Neural cell (in vitro differentiated cells): ENCODE measurements at regions not wholly inside any gene's neighbourhood (a gene's known extent, or its start where the extent isn't known, plus 50 kb on each side); places are given as distances from the start of the nearest gene placed in this dataset.

ENCODE experiments used
- H2AFZ ChIP-seq: fragments of 200-600, 300-800 bp; sonication (generic), shearing (Covaris generic); 2 replicates; pipeline ENCODE4 v1.6.0; 2014; ENCODE audit warnings: low read depth, mild to moderate bottlenecking, antibody characterized with exemption, low read length, moderate library complexity
- H3F3A ChIP-seq: fragments of 200-600 bp; shearing (Covaris generic); 2 replicates; pipeline ENCODE4 v1.6.1; 2016; ENCODE audit warnings: mild to moderate bottlenecking, moderate library complexity, mixed read lengths, antibody characterized with exemption, low read length; ENCODE audit not compliant: insufficient read depth, poor library complexity, severe bottlenecking
- H3K27ac ChIP-seq: fragments of 200-600, 300-800 bp; sonication (generic), shearing (Covaris generic); 2 replicates; pipeline ENCODE4 v1.5.1; 2014; ENCODE audit warnings: mild to moderate bottlenecking, low read length, moderate library complexity
- H3K27me3 ChIP-seq: fragments of 300-800, 200-600 bp; sonication (generic), shearing (Covaris generic); 2 replicates; pipeline ENCODE4 v1.6.0; 2014; ENCODE audit warnings: mild to moderate bottlenecking, low read depth, low read length, moderate library complexity; ENCODE audit not compliant: insufficient read depth
- H3K36me3 ChIP-seq: fragments of 300-800, 200-600 bp; sonication (generic), shearing (Covaris generic); 2 replicates; pipeline ENCODE4 v1.5.1; 2014; ENCODE audit warnings: mild to moderate bottlenecking, antibody characterized with exemption, low read length, moderate library complexity; ENCODE audit not compliant: insufficient read depth
- H3K4me2 ChIP-seq: fragments of 300-800, 200-600 bp; sonication (generic), shearing (Covaris generic); 2 replicates; pipeline ENCODE4 v1.6.0; 2014; ENCODE audit warnings: mild to moderate bottlenecking, low read length
- H3K4me3 ChIP-seq: fragments of 300-800, 200-600 bp; sonication (generic), shearing (Covaris generic); 2 replicates; pipeline ENCODE4 v1.5.1; 2014; ENCODE audit warnings: mild to moderate bottlenecking, low read length, moderate library complexity
- H3K79me2 ChIP-seq: fragments of 200-600 bp; shearing (Covaris generic); replicated peaks from 2 replicates; pipeline ENCODE4 v1.6.0; 2014; ENCODE audit warnings: mild to moderate bottlenecking, low read length, moderate library complexity; ENCODE audit not compliant: insufficient read depth
- H3K9ac ChIP-seq: fragments of 300-800, 200-600 bp; sonication (generic), shearing (Covaris generic); 2 replicates; pipeline ENCODE4 v1.6.1; 2016; ENCODE audit warnings: mild to moderate bottlenecking, low read length, mixed read lengths
- H3K9me2 ChIP-seq: fragments of 200-600 bp; shearing (Covaris generic); 2 replicates; pipeline ENCODE4 v1.6.1; 2016; ENCODE audit warnings: mild to moderate bottlenecking, low read length, mixed read lengths; ENCODE audit not compliant: insufficient read depth
- H3K9me3 ChIP-seq: fragments of 200-600, 300-800 bp; sonication (generic), shearing (Covaris generic); 2 replicates; pipeline ENCODE4 v1.6.1; 2016; ENCODE audit warnings: mild to moderate bottlenecking, mixed run types, low read length, moderate library complexity, mixed read lengths
- H4K20me1 ChIP-seq: fragments of 200-600 bp; shearing (Covaris generic); 2 replicates; pipeline ENCODE4 v1.6.1; 2016; ENCODE audit warnings: mild to moderate bottlenecking, mixed run types; ENCODE audit not compliant: insufficient read depth
- EP300 ChIP-seq: fragments of 450-650 bp; conservative IDR thresholded peaks from 2 replicates; pipeline ENCODE4 v1.6.1; 2014; ENCODE audit warnings: antibody characterized with exemption, mild to moderate bottlenecking, moderate library complexity; ENCODE audit not compliant: poor library complexity, severe bottlenecking
- EZH2 ChIP-seq: fragments of 200-600, 300-800 bp; shearing (Covaris generic), sonication (generic); IDR thresholded peaks from 2 replicates; pipeline ENCODE4 v1.6.1; 2014; ENCODE audit warnings: antibody characterized with exemption, low read length, borderline replicate concordance, mild to moderate bottlenecking; ENCODE audit not compliant: insufficient read depth, poor library complexity, severe bottlenecking
- MXI1 ChIP-seq: fragments of 450-650 bp; conservative IDR thresholded peaks from 2 replicates; pipeline ENCODE4 v1.6.1; 2014; ENCODE audit warnings: antibody characterized with exemption, mild to moderate bottlenecking; ENCODE audit not compliant: poor library complexity, severe bottlenecking
- POLR2AphosphoS5 ChIP-seq: IDR thresholded peaks from 2 replicates; pipeline ENCODE4 v1.6.1; 2012
- RAD21 ChIP-seq: fragments of 450-650 bp; conservative IDR thresholded peaks from 2 replicates; pipeline ENCODE4 v1.6.1; 2014; ENCODE audit warnings: antibody characterized with exemption, mild to moderate bottlenecking, moderate library complexity
- SMC3 ChIP-seq: fragments of 450-650 bp; conservative IDR thresholded peaks from 2 replicates; pipeline ENCODE4 v1.6.1; 2014; ENCODE audit warnings: antibody characterized with exemption, mild to moderate bottlenecking, moderate library complexity; ENCODE audit not compliant: poor library complexity
- TAF1 ChIP-seq: IDR thresholded peaks from 2 replicates; pipeline ENCODE4 v1.6.1; 2012; ENCODE audit warnings: low read depth
- TF ChIP-seq, protein P1 (sequence below): IDR thresholded peaks from 2 replicates; pipeline ENCODE4 v1.6.1; 2012; ENCODE audit warnings: borderline replicate concordance
- TF ChIP-seq, protein P2 (sequence below): fragments of 450-650 bp; IDR thresholded peaks from 2 replicates; pipeline ENCODE4 v1.5.1; 2014; ENCODE audit warnings: antibody characterized with exemption, mild to moderate bottlenecking, moderate library complexity; ENCODE audit not compliant: poor library complexity, severe bottlenecking

DNA sequence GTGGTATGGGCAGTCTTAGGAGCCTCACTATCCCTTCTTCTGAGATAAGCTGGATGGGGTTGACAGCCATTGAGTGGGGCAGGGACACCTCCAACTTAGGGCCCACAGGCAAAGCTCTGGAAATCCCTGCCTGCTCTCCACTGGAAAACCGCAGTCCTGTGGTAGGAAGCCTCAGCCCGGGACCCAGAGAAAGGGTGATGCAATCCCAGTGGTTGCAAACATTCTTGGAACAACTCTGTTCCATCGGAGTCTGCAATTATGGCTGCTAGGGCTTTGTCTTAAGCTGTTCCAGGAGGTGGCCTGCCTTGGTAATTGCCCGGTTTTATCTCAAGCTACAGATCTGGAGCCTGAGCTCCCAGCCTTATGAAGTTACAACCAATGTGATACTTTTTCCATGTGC is 133.4 kb downstream of the DICER1 start (continued):
- TF ChIP-seq, protein P1, sequence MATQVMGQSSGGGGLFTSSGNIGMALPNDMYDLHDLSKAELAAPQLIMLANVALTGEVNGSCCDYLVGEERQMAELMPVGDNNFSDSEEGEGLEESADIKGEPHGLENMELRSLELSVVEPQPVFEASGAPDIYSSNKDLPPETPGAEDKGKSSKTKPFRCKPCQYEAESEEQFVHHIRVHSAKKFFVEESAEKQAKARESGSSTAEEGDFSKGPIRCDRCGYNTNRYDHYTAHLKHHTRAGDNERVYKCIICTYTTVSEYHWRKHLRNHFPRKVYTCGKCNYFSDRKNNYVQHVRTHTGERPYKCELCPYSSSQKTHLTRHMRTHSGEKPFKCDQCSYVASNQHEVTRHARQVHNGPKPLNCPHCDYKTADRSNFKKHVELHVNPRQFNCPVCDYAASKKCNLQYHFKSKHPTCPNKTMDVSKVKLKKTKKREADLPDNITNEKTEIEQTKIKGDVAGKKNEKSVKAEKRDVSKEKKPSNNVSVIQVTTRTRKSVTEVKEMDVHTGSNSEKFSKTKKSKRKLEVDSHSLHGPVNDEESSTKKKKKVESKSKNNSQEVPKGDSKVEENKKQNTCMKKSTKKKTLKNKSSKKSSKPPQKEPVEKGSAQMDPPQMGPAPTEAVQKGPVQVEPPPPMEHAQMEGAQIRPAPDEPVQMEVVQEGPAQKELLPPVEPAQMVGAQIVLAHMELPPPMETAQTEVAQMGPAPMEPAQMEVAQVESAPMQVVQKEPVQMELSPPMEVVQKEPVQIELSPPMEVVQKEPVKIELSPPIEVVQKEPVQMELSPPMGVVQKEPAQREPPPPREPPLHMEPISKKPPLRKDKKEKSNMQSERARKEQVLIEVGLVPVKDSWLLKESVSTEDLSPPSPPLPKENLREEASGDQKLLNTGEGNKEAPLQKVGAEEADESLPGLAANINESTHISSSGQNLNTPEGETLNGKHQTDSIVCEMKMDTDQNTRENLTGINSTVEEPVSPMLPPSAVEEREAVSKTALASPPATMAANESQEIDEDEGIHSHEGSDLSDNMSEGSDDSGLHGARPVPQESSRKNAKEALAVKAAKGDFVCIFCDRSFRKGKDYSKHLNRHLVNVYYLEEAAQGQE, result no peak

DNA sequence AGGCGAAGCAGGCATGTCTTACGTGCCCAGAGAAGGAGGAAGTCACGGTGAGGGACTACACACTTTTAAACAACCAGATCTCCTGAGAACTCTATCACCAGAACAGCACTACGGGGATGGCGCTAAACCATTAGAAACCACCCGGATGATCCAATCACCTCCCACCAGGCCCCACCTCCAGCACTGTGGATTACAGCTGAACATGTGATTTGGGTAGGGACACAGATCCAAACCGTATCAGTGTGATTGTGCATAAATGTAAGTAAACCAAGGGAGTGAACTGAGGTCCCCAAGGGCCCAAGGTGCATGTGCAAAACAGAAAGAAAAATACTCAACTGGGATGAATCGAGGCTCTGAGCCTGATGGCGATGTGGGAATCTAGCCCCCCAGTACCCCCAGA is 134.2 kb downstream of the DICER1 start:
- Histone ChIP-seq H3K27me3 (no peaks in the 10 kb centered on the region), H3K27ac (no peak overlapping the region)
- TF ChIP-seq EZH2 (no peak), SMC3 (no peak), TAF1 (no peak), POLR2AphosphoS5 (no peak), EP300 (no peak)
- TF ChIP-seq, protein P1, result no peak
- TF ChIP-seq, protein P2, sequence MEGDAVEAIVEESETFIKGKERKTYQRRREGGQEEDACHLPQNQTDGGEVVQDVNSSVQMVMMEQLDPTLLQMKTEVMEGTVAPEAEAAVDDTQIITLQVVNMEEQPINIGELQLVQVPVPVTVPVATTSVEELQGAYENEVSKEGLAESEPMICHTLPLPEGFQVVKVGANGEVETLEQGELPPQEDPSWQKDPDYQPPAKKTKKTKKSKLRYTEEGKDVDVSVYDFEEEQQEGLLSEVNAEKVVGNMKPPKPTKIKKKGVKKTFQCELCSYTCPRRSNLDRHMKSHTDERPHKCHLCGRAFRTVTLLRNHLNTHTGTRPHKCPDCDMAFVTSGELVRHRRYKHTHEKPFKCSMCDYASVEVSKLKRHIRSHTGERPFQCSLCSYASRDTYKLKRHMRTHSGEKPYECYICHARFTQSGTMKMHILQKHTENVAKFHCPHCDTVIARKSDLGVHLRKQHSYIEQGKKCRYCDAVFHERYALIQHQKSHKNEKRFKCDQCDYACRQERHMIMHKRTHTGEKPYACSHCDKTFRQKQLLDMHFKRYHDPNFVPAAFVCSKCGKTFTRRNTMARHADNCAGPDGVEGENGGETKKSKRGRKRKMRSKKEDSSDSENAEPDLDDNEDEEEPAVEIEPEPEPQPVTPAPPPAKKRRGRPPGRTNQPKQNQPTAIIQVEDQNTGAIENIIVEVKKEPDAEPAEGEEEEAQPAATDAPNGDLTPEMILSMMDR, result no peak

DNA sequence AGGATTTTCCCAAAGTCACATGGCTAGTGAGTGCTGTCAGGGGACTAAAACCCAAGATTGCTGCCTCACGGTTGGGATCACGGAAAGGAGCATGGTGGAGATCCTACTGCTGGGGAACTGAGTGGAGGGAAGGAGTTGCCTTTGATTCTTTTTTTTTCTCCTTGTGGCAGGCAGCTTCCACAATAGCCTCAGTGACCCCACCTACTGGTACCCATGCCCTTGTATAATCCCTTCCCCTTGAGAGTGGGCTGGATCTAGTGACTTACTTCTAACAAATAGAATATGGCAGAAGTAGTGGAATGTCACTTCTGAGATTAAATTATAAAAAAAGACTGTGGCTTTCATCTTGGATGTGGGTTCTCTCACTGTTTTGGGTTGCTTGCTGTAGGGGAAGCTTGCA is 135.7 kb downstream of the DICER1 start:
- Histone ChIP-seq H3K9ac (no peak overlapping the region), H4K20me1 (no peaks in the 10 kb centered on the region), H3K9me3 (peaks cover 6% of the 10 kb centered on the region), H3K9me2 (no peaks in the 10 kb centered on the region), H3K27ac (no peak overlapping the region), H3K79me2 (no peaks in the 10 kb centered on the region), H3K4me2 (no peak overlapping the region), H3K27me3 (peaks cover 4% of the 10 kb centered on the region), H2AFZ (no peak overlapping the region), H3K36me3 (no peaks in the 10 kb centered on the region), H3K4me3 (no peak overlapping the region), H3F3A (no peaks in the 10 kb centered on the region)
- TF ChIP-seq, protein P1, result no peak
- TF ChIP-seq EP300 (no peak), RAD21 (no peak), EZH2 (no peak), SMC3 (no peak), MXI1 (no peak), POLR2AphosphoS5 (no peak), TAF1 (no peak)
- TF ChIP-seq, protein P2, result no peak

More for the DNA sequence above, 134.2 kb downstream of the DICER1 start:
- Histone ChIP-seq H3K9ac (no peak overlapping the region), H3K4me3 (no peak overlapping the region), H3F3A (no peaks in the 10 kb centered on the region), H2AFZ (no peak overlapping the region), H3K9me2 (no peaks in the 10 kb centered on the region), H4K20me1 (no peaks in the 10 kb centered on the region), H3K36me3 (no peaks in the 10 kb centered on the region), H3K9me3 (peaks cover 6% of the 10 kb centered on the region), H3K79me2 (no peaks in the 10 kb centered on the region), H3K4me2 (no peak overlapping the region)
